ENCODE measurements at regions not wholly inside any gene's neighbourhood (a gene's known extent, or its start where the extent isn't known, plus 50 kb on each side); places are given as distances from the start of the nearest gene placed in this dataset.

DNA sequence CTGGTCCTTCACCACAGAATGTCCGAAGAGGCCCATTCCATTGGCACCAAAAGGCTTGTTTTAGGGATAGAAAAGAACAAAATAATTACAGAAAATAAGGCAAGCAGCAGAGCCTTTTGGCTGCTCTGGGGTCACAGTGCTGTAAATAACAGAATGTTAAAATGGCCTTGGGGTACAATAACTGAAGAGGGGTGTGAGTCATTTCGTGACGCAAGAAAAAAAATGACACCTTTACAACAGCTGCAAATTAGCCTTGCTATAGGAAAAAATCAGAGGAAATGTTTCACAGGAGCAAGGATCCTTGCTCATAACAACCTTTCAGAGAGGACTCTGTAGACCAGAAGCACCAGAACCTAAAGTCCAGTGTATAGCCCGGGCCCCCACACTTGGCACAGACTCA, 483.4 kb downstream of the OMA1 start:
- TF ChIP-seq, protein P1, sequence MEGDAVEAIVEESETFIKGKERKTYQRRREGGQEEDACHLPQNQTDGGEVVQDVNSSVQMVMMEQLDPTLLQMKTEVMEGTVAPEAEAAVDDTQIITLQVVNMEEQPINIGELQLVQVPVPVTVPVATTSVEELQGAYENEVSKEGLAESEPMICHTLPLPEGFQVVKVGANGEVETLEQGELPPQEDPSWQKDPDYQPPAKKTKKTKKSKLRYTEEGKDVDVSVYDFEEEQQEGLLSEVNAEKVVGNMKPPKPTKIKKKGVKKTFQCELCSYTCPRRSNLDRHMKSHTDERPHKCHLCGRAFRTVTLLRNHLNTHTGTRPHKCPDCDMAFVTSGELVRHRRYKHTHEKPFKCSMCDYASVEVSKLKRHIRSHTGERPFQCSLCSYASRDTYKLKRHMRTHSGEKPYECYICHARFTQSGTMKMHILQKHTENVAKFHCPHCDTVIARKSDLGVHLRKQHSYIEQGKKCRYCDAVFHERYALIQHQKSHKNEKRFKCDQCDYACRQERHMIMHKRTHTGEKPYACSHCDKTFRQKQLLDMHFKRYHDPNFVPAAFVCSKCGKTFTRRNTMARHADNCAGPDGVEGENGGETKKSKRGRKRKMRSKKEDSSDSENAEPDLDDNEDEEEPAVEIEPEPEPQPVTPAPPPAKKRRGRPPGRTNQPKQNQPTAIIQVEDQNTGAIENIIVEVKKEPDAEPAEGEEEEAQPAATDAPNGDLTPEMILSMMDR (IDR thresholded peaks at IDR 0.05; ENCODE audit: low read depth, low read length), result no peak
- no peak for TF ChIP-seq EZH2phosphoT487 (IDR thresholded peaks at IDR 0.05; ENCODE audit: low read depth)
